WTC11 (cell line): ENCODE measurements at regions not wholly inside any gene's neighbourhood (a gene's known extent, or its start where the extent isn't known, plus 50 kb on each side); places are given as distances from the start of the nearest gene placed in this dataset.
"Not testable (repeated sequence)": the region's sequence is repeated elsewhere in the genome, so short reads cannot be mapped to it uniquely, and the experiment has no call there.

Experiments
- ATAC-seq: fragments of 200-7000 bp; cut with Tn5 transposase; 2 replicates; pipeline ENCODE4 v1.10.0; 2021; ENCODE audit warnings: mild to moderate bottlenecking, moderate library complexity
- CTCF ChIA-PET: fragments of 300-600 bp; sonication (Branson Sonifier 250); formaldehyde crosslinking; loops from one replicate; lab custom pipeline; 2021; ENCODE audit warnings: antibody characterized with exemption; lab: Charles Lee
- POLR2A ChIA-PET: fragments of 350-600 bp; sonication (Branson Sonifier 250); formaldehyde crosslinking; loops from one replicate; lab custom pipeline; 2021; ENCODE audit warnings: antibody characterized with exemption; lab: Charles Lee
- DNase-seq: peaks from one replicate; pipeline ENCODE4 v3.0.0; 2021; ENCODE audit warnings: low spot score
- H3K27ac Mint-ChIP-seq: 2 replicates; pipeline ENCODE4 v1.8.0; 2021; ENCODE audit warnings: mixed read lengths
- H3K27me3 Mint-ChIP-seq: 2 replicates; pipeline ENCODE4 v1.8.0; 2021; ENCODE audit warnings: low read depth, mild to moderate bottlenecking, moderate library complexity, mixed read lengths
- H3K36me3 Mint-ChIP-seq: 2 replicates; pipeline ENCODE4 v1.8.0; 2021; ENCODE audit warnings: mixed read lengths
- H3K4me1 Mint-ChIP-seq: 2 replicates; pipeline ENCODE4 v1.8.0; 2022; ENCODE audit warnings: mixed read lengths
- H3K4me3 Mint-ChIP-seq: 2 replicates; pipeline ENCODE4 v1.8.0; 2021; ENCODE audit warnings: mild to moderate bottlenecking, moderate library complexity, mixed read lengths
- H3K9me3 Mint-ChIP-seq: 2 replicates; pipeline ENCODE4 v1.8.0; 2021; ENCODE audit warnings: mixed read lengths
- CBFB ChIP-seq: sonication (generic); formaldehyde crosslinking; IDR thresholded peaks from 2 replicates; pipeline ENCODE4 v1.8.1; 2022; ENCODE audit warnings: mild to moderate bottlenecking, low read depth, missing genetic modification reagents
- ETV6 ChIP-seq: sonication (generic); formaldehyde crosslinking; IDR thresholded peaks from 2 replicates; pipeline ENCODE4 v1.8.1; 2022; ENCODE audit warnings: mild to moderate bottlenecking, missing genetic modification reagents
- GTF2I ChIP-seq: fragments of 250-450 bp; sonication (Bioruptor Pico); conservative IDR thresholded peaks from 2 replicates; pipeline ENCODE4 v1.4.0; 2021; ENCODE audit warnings: mild to moderate bottlenecking
- HMGA2 ChIP-seq: fragments of 250-450 bp; sonication (Bioruptor Pico); IDR thresholded peaks from 2 replicates; pipeline ENCODE4 v1.4.0; 2021; ENCODE audit warnings: mild to moderate bottlenecking, moderate library complexity
- MYBL2 ChIP-seq: sonication (generic); formaldehyde crosslinking; IDR thresholded peaks from 2 replicates; pipeline ENCODE4 v1.8.1; 2023; ENCODE audit warnings: mild to moderate bottlenecking, moderate library complexity, missing genetic modification reagents
- NR3C1 ChIP-seq: sonication (generic); formaldehyde crosslinking; conservative IDR thresholded peaks from 2 replicates; pipeline ENCODE4 v1.8.1; 2023; ENCODE audit warnings: low read depth, mild to moderate bottlenecking, missing genetic modification reagents
- SMAD3 ChIP-seq: sonication (generic); formaldehyde crosslinking; IDR thresholded peaks from 2 replicates; pipeline ENCODE4 v1.8.0; 2022; ENCODE audit warnings: missing genetic modification reagents, mild to moderate bottlenecking, borderline replicate concordance
- ZNF317 ChIP-seq: sonication (generic); formaldehyde crosslinking; IDR thresholded peaks from 2 replicates; pipeline ENCODE4 v1.8.1; 2023; ENCODE audit warnings: low read depth, mild to moderate bottlenecking, moderate library complexity, missing genetic modification reagents, borderline replicate concordance
- ZNF416 ChIP-seq: fragments of 250-450 bp; sonication (Bioruptor Pico); IDR thresholded peaks from 2 replicates; pipeline ENCODE4 v1.9.0; 2021; ENCODE audit warnings: mild to moderate bottlenecking, inconsistent platforms
- TF ChIP-seq, protein P1 (sequence below): sonication (generic); formaldehyde crosslinking; IDR thresholded peaks from 2 replicates; pipeline ENCODE4 v1.8.0; 2022; ENCODE audit warnings: mild to moderate bottlenecking, missing genetic modification reagents
- TF ChIP-seq, protein P2 (sequence below): sonication (generic); formaldehyde crosslinking; IDR thresholded peaks from 2 replicates; pipeline ENCODE4 v1.8.1; 2022; ENCODE audit warnings: low read depth, mild to moderate bottlenecking, moderate library complexity, missing genetic modification reagents, borderline replicate concordance
- TF ChIP-seq, protein P3 (sequence below): sonication (generic); formaldehyde crosslinking; IDR thresholded peaks from 2 replicates; pipeline ENCODE4 v1.8.1; 2022; ENCODE audit warnings: mild to moderate bottlenecking, moderate library complexity, missing genetic modification reagents
- TF ChIP-seq, protein P4 (sequence below): sonication (generic); formaldehyde crosslinking; IDR thresholded peaks from 2 replicates; pipeline ENCODE4 v1.8.0; 2023; ENCODE audit warnings: missing genetic modification reagents
- TF ChIP-seq, protein P5 (sequence below): fragments of 250-450 bp; sonication (Bioruptor Pico); IDR thresholded peaks from 2 replicates; pipeline ENCODE4 v1.8.0; 2021; ENCODE audit warnings: mild to moderate bottlenecking
- TF ChIP-seq, protein P6 (sequence below): fragments of 250-450 bp; sonication (Bioruptor Pico); IDR thresholded peaks from 2 replicates; pipeline ENCODE4 v1.9.0; 2021; ENCODE audit warnings: moderate library complexity, mild to moderate bottlenecking, inconsistent platforms, borderline replicate concordance
- TF ChIP-seq, protein P7 (sequence below): sonication (generic); formaldehyde crosslinking; IDR thresholded peaks from 2 replicates; pipeline ENCODE4 v1.8.0; 2022; ENCODE audit warnings: missing genetic modification reagents
- TF ChIP-seq, protein P8 (sequence below): fragments of 250-450 bp; sonication (Bioruptor Pico); IDR thresholded peaks from 2 replicates; pipeline ENCODE4 v1.9.0; 2021; ENCODE audit warnings: mild to moderate bottlenecking

DNA sequence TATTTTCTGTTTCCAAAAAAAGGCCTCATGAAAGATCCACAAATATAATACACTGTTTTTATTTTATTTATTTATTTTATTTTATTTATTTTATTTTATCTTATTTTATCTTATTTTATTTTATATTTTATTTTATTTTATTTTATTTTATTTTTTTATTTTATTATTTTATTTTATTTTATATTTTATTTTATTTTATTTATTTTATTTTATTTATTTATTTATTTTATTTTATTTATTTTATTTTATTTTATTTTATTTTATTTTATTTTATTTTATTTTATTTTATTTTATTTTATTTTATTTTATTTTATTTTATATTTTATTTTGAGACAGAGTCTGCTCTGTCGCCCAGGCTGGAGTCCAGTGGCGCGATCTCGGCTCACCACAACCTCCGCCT, 285.9 kb upstream of the LYZL1 start:
- DNase-seq, ATAC-seq, H3K4me3 Mint-ChIP-seq, POLR2A ChIA-PET, H3K27me3 Mint-ChIP-seq, H3K27ac Mint-ChIP-seq, H3K4me1 Mint-ChIP-seq: not testable (repeated sequence)
- CTCF ChIA-PET = interaction anchor here (0.5 kb wide), 1 partner anchor 127 kb away, joined by 3 read pairs; no protein-coding TSS in a partner anchor
- Mint-ChIP-seq H3K36me3 (peaks cover 11% of the 10 kb centered on the region), H3K9me3 (peaks cover 23% of the 10 kb centered on the region)
- peak; percentile 97; the same call in 1 of the 2 replicates for TF ChIP-seq HMGA2 (CRISPR knock-in tag)

DNA sequence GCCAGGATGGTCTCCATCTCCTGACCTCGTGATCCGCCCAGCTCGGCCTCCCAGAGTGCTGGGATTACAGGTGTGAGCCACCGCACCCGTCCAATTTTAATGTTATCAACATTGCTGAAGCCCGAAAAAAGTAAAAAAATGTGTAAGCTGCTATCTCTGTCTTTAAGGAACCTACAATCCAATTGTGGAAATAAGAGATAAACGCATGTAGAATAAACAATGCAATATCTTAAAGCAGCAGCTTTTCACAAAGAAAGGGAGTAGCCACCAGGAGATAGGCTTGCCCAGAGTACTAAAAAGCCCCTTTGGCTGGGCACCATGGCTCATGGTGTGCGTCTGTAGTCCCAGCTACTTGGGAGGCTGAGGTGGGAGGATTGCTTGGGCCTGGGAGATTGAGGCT, 282.9 kb upstream of the LYZL1 start:
- CTCF ChIA-PET = interaction anchor here (0.7 kb wide), 1 partner anchor 501 kb away, joined by 4 read pairs; no protein-coding TSS in a partner anchor
- DNase-seq (no peak), ATAC-seq (no peak)
- Mint-ChIP-seq H3K4me3 (no peak overlapping the region), H3K4me1 (peaks cover 7% of the 10 kb centered on the region; the same call in 1 of the 2 replicates), H3K36me3 (peaks cover 11% of the 10 kb centered on the region)
- TF ChIP-seq, protein P1, sequence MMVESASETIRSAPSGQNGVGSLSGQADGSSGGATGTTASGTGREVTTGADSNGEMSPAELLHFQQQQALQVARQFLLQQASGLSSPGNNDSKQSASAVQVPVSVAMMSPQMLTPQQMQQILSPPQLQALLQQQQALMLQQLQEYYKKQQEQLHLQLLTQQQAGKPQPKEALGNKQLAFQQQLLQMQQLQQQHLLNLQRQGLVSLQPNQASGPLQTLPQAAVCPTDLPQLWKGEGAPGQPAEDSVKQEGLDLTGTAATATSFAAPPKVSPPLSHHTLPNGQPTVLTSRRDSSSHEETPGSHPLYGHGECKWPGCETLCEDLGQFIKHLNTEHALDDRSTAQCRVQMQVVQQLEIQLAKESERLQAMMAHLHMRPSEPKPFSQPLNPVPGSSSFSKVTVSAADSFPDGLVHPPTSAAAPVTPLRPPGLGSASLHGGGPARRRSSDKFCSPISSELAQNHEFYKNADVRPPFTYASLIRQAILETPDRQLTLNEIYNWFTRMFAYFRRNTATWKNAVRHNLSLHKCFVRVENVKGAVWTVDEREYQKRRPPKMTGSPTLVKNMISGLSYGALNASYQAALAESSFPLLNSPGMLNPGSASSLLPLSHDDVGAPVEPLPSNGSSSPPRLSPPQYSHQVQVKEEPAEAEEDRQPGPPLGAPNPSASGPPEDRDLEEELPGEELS (CRISPR knock-in tag) = no peak
- TF ChIP-seq, protein P2, sequence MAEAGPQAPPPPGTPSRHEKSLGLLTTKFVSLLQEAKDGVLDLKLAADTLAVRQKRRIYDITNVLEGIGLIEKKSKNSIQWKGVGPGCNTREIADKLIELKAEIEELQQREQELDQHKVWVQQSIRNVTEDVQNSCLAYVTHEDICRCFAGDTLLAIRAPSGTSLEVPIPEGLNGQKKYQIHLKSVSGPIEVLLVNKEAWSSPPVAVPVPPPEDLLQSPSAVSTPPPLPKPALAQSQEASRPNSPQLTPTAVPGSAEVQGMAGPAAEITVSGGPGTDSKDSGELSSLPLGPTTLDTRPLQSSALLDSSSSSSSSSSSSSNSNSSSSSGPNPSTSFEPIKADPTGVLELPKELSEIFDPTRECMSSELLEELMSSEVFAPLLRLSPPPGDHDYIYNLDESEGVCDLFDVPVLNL (CRISPR knock-in tag) = no peak
- TF ChIP-seq, protein P3, sequence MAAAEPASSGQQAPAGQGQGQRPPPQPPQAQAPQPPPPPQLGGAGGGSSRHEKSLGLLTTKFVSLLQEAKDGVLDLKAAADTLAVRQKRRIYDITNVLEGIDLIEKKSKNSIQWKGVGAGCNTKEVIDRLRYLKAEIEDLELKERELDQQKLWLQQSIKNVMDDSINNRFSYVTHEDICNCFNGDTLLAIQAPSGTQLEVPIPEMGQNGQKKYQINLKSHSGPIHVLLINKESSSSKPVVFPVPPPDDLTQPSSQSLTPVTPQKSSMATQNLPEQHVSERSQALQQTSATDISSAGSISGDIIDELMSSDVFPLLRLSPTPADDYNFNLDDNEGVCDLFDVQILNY (CRISPR knock-in tag) = no peak
- TF ChIP-seq, protein P4, sequence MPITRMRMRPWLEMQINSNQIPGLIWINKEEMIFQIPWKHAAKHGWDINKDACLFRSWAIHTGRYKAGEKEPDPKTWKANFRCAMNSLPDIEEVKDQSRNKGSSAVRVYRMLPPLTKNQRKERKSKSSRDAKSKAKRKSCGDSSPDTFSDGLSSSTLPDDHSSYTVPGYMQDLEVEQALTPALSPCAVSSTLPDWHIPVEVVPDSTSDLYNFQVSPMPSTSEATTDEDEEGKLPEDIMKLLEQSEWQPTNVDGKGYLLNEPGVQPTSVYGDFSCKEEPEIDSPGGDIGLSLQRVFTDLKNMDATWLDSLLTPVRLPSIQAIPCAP (CRISPR knock-in tag) = no peak
- no peak for TF ChIP-seq NR3C1 (CRISPR knock-in tag)
- TF ChIP-seq, protein P5, sequence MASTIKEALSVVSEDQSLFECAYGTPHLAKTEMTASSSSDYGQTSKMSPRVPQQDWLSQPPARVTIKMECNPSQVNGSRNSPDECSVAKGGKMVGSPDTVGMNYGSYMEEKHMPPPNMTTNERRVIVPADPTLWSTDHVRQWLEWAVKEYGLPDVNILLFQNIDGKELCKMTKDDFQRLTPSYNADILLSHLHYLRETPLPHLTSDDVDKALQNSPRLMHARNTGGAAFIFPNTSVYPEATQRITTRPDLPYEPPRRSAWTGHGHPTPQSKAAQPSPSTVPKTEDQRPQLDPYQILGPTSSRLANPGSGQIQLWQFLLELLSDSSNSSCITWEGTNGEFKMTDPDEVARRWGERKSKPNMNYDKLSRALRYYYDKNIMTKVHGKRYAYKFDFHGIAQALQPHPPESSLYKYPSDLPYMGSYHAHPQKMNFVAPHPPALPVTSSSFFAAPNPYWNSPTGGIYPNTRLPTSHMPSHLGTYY (CRISPR knock-in tag) = no peak
- TF ChIP-seq ZNF416 (CRISPR knock-in tag) = no peak
- TF ChIP-seq, protein P6, sequence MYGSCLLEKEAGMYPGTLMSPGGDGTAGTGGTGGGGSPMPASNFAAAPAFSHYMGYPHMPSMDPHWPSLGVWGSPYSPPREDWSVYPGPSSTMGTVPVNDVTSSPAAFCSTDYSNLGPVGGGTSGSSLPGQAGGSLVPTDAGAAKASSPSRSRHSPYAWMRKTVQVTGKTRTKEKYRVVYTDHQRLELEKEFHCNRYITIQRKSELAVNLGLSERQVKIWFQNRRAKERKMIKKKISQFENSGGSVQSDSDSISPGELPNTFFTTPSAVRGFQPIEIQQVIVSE (CRISPR knock-in tag) = no peak
- no peak for TF ChIP-seq ETV6 (CRISPR knock-in tag)
- TF ChIP-seq, all 79 proteins: peak for 0
- Mint-ChIP-seq H3K9me3 (peaks cover 17% of the 10 kb centered on the region), H3K27ac (no peak overlapping the region), H3K27me3 (no peaks in the 10 kb centered on the region)
- POLR2A ChIA-PET = no interaction called here

DNA sequence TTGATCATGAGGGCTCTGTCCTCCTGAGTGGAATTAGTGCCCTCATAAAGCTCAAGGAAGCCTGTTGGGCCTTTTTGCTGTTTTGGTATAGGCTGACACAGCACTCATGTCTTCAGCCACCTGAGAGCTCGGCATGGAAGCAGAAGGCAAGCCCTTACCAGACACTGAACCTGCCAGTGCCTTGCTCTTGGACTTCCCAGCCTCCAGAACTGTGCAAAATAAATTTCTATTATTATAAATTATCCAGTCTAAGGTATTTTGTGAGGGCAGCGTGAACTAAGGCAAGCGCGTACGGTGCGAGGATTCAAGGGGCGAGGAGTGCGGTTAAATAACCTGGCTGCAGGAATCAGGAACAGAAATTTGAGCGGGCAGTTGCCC, 281.5 kb upstream of the LYZL1 start:
- Mint-ChIP-seq H3K4me3 (no peak overlapping the region), H3K27me3 (no peaks in the 10 kb centered on the region), H3K36me3 (peaks cover 11% of the 10 kb centered on the region), H3K4me1 (peaks cover 7% of the 10 kb centered on the region; the same call in 1 of the 2 replicates), H3K9me3 (peaks cover 15% of the 10 kb centered on the region), H3K27ac (no peak overlapping the region)
- ATAC-seq (no peak), DNase-seq (no peak)
- ChIA-PET CTCF (interaction anchor here (1.2 kb wide), 1 partner anchor 112 kb away, joined by 4 read pairs; no protein-coding TSS in a partner anchor), POLR2A (no interaction called here)
- TF ChIP-seq CBFB (CRISPR knock-in tag) (no peak), GTF2I (CRISPR knock-in tag) (no peak), SMAD3 (no peak), ZNF317 (no peak), MYBL2 (no peak), ZNF416 (CRISPR knock-in tag) (no peak), NR3C1 (CRISPR knock-in tag) (no peak)
- TF ChIP-seq, protein P7, sequence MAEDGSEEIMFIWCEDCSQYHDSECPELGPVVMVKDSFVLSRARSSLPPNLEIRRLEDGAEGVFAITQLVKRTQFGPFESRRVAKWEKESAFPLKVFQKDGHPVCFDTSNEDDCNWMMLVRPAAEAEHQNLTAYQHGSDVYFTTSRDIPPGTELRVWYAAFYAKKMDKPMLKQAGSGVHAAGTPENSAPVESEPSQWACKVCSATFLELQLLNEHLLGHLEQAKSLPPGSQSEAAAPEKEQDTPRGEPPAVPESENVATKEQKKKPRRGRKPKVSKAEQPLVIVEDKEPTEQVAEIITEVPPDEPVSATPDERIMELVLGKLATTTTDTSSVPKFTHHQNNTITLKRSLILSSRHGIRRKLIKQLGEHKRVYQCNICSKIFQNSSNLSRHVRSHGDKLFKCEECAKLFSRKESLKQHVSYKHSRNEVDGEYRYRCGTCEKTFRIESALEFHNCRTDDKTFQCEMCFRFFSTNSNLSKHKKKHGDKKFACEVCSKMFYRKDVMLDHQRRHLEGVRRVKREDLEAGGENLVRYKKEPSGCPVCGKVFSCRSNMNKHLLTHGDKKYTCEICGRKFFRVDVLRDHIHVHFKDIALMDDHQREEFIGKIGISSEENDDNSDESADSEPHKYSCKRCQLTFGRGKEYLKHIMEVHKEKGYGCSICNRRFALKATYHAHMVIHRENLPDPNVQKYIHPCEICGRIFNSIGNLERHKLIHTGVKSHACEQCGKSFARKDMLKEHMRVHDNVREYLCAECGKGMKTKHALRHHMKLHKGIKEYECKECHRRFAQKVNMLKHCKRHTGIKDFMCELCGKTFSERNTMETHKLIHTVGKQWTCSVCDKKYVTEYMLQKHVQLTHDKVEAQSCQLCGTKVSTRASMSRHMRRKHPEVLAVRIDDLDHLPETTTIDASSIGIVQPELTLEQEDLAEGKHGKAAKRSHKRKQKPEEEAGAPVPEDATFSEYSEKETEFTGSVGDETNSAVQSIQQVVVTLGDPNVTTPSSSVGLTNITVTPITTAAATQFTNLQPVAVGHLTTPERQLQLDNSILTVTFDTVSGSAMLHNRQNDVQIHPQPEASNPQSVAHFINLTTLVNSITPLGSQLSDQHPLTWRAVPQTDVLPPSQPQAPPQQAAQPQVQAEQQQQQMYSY (CRISPR knock-in tag) = no peak
- TF ChIP-seq, protein P8, sequence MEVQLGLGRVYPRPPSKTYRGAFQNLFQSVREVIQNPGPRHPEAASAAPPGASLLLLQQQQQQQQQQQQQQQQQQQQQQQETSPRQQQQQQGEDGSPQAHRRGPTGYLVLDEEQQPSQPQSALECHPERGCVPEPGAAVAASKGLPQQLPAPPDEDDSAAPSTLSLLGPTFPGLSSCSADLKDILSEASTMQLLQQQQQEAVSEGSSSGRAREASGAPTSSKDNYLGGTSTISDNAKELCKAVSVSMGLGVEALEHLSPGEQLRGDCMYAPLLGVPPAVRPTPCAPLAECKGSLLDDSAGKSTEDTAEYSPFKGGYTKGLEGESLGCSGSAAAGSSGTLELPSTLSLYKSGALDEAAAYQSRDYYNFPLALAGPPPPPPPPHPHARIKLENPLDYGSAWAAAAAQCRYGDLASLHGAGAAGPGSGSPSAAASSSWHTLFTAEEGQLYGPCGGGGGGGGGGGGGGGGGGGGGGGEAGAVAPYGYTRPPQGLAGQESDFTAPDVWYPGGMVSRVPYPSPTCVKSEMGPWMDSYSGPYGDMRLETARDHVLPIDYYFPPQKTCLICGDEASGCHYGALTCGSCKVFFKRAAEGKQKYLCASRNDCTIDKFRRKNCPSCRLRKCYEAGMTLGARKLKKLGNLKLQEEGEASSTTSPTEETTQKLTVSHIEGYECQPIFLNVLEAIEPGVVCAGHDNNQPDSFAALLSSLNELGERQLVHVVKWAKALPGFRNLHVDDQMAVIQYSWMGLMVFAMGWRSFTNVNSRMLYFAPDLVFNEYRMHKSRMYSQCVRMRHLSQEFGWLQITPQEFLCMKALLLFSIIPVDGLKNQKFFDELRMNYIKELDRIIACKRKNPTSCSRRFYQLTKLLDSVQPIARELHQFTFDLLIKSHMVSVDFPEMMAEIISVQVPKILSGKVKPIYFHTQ = no peak
